H1 (cell line): ENCODE measurements at regions not wholly inside any gene's neighbourhood (a gene's known extent, or its start where the extent isn't known, plus 50 kb on each side); places are given as distances from the start of the nearest gene placed in this dataset.

ENCODE experiments used
- CBX5 ChIP-seq: fragments of 300-800, 300-1000 bp; sonication (generic); IDR thresholded peaks from 2 replicates; pipeline ENCODE4 v1.7.1; 2016; ENCODE audit warnings: antibody characterized with exemption, low read length, low read depth
- KDM1A ChIP-seq: fragments of 200-600, 300-600 bp; sonication (generic); IDR thresholded peaks from 2 replicates; pipeline ENCODE4 v1.7.1; 2016; ENCODE audit warnings: mild to moderate bottlenecking, low read length, borderline replicate concordance
- MAFK ChIP-seq: IDR thresholded peaks from 2 replicates; pipeline ENCODE4 v1.6.1; 2012; ENCODE audit warnings: low read depth, mild to moderate bottlenecking, improper control_type of control experiment, low read length
- NRF1 ChIP-seq: IDR thresholded peaks from 2 replicates; pipeline ENCODE4 v1.6.1; 2011; ENCODE audit warnings: mild to moderate bottlenecking, low read depth, low read length, improper control_type of control experiment
- POU5F1 ChIP-seq: IDR thresholded peaks from 2 replicates; pipeline ENCODE4 v1.6.1; 2011; ENCODE audit warnings: low read depth, mild to moderate bottlenecking, low read length, moderate library complexity
- SIN3A ChIP-seq, 2 experiments: IDR thresholded peaks in 1 of 2; conservative IDR thresholded peaks in 1 of 2; 2 replicates each; pipeline ENCODE4 v1.6.1; 2011 to 2012; ENCODE audit warnings: low read length in 2 of 2, improper control_type of control experiment in 1 of 2, low read depth in 1 of 2, mild to moderate bottlenecking in 1 of 2
- SIX5 ChIP-seq: IDR thresholded peaks from 2 replicates; pipeline ENCODE4 v1.6.1; 2011; ENCODE audit warnings: mild to moderate bottlenecking, low read depth, low read length
- TAF1 ChIP-seq: IDR thresholded peaks from 2 replicates; pipeline ENCODE4 v1.6.1; 2011; ENCODE audit warnings: mild to moderate bottlenecking, low read depth, low read length
- TBP ChIP-seq: IDR thresholded peaks from 2 replicates; pipeline ENCODE4 v1.6.1; 2011; ENCODE audit warnings: low read depth, low read length, improper control_type of control experiment
- TF ChIP-seq, protein P1 (sequence below): fragments of 300-600 bp; sonication (generic); IDR thresholded peaks from 2 replicates; pipeline ENCODE4 v1.7.1; 2012; ENCODE audit warnings: low read length, moderate library complexity, mild to moderate bottlenecking, inconsistent platforms; ENCODE audit not compliant: insufficient replicate concordance
- TF ChIP-seq, protein P2 (sequence below): IDR thresholded peaks from 2 replicates; pipeline ENCODE4 v1.6.1; 2012; ENCODE audit warnings: low read length, inconsistent platforms

DNA sequence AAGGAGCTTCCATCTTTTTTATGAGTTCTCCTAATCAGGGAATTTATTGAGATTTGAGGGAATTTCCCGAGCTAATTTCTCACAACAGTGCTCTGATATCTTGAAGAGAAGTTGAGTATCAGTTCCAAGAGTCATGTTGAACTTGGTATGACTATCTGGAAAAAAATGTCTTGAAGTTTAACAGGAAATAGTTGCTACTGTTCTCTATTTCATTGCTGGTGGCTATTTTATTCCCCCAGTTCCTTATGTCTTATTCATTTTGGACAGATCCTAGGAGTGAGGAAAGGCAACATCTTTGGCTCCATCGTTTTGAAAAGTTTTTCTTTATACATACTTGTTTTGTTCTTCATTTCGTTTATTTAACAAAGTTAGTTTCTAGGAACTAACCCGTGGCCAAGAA lies 307.8 kb upstream of the AGTR1 start (continued):
- TF ChIP-seq, protein P1, sequence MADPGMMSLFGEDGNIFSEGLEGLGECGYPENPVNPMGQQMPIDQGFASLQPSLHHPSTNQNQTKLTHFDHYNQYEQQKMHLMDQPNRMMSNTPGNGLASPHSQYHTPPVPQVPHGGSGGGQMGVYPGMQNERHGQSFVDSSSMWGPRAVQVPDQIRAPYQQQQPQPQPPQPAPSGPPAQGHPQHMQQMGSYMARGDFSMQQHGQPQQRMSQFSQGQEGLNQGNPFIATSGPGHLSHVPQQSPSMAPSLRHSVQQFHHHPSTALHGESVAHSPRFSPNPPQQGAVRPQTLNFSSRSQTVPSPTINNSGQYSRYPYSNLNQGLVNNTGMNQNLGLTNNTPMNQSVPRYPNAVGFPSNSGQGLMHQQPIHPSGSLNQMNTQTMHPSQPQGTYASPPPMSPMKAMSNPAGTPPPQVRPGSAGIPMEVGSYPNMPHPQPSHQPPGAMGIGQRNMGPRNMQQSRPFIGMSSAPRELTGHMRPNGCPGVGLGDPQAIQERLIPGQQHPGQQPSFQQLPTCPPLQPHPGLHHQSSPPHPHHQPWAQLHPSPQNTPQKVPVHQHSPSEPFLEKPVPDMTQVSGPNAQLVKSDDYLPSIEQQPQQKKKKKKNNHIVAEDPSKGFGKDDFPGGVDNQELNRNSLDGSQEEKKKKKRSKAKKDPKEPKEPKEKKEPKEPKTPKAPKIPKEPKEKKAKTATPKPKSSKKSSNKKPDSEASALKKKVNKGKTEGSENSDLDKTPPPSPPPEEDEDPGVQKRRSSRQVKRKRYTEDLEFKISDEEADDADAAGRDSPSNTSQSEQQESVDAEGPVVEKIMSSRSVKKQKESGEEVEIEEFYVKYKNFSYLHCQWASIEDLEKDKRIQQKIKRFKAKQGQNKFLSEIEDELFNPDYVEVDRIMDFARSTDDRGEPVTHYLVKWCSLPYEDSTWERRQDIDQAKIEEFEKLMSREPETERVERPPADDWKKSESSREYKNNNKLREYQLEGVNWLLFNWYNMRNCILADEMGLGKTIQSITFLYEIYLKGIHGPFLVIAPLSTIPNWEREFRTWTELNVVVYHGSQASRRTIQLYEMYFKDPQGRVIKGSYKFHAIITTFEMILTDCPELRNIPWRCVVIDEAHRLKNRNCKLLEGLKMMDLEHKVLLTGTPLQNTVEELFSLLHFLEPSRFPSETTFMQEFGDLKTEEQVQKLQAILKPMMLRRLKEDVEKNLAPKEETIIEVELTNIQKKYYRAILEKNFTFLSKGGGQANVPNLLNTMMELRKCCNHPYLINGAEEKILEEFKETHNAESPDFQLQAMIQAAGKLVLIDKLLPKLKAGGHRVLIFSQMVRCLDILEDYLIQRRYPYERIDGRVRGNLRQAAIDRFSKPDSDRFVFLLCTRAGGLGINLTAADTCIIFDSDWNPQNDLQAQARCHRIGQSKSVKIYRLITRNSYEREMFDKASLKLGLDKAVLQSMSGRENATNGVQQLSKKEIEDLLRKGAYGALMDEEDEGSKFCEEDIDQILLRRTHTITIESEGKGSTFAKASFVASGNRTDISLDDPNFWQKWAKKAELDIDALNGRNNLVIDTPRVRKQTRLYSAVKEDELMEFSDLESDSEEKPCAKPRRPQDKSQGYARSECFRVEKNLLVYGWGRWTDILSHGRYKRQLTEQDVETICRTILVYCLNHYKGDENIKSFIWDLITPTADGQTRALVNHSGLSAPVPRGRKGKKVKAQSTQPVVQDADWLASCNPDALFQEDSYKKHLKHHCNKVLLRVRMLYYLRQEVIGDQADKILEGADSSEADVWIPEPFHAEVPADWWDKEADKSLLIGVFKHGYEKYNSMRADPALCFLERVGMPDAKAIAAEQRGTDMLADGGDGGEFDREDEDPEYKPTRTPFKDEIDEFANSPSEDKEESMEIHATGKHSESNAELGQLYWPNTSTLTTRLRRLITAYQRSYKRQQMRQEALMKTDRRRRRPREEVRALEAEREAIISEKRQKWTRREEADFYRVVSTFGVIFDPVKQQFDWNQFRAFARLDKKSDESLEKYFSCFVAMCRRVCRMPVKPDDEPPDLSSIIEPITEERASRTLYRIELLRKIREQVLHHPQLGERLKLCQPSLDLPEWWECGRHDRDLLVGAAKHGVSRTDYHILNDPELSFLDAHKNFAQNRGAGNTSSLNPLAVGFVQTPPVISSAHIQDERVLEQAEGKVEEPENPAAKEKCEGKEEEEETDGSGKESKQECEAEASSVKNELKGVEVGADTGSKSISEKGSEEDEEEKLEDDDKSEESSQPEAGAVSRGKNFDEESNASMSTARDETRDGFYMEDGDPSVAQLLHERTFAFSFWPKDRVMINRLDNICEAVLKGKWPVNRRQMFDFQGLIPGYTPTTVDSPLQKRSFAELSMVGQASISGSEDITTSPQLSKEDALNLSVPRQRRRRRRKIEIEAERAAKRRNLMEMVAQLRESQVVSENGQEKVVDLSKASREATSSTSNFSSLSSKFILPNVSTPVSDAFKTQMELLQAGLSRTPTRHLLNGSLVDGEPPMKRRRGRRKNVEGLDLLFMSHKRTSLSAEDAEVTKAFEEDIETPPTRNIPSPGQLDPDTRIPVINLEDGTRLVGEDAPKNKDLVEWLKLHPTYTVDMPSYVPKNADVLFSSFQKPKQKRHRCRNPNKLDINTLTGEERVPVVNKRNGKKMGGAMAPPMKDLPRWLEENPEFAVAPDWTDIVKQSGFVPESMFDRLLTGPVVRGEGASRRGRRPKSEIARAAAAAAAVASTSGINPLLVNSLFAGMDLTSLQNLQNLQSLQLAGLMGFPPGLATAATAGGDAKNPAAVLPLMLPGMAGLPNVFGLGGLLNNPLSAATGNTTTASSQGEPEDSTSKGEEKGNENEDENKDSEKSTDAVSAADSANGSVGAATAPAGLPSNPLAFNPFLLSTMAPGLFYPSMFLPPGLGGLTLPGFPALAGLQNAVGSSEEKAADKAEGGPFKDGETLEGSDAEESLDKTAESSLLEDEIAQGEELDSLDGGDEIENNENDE = no peak
- TF ChIP-seq CBX5 (no peak), SIN3A (conservative IDR thresholded peaks at IDR 0.05 in 1 of 2, IDR thresholded peaks at IDR 0.05 in 1 of 2; ENCODE audit: low read depth in 1 of 2, low read length in 2 of 2) (no peak), TAF1 (no peak), POU5F1 (no peak), TBP (no peak), SIX5 (no peak), NRF1 (no peak), MAFK (no peak), KDM1A (no peak)
- TF ChIP-seq, protein P2, sequence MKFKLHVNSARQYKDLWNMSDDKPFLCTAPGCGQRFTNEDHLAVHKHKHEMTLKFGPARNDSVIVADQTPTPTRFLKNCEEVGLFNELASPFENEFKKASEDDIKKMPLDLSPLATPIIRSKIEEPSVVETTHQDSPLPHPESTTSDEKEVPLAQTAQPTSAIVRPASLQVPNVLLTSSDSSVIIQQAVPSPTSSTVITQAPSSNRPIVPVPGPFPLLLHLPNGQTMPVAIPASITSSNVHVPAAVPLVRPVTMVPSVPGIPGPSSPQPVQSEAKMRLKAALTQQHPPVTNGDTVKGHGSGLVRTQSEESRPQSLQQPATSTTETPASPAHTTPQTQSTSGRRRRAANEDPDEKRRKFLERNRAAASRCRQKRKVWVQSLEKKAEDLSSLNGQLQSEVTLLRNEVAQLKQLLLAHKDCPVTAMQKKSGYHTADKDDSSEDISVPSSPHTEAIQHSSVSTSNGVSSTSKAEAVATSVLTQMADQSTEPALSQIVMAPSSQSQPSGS = no peak
